ENCODE measurements at regions not wholly inside any gene's neighbourhood (a gene's known extent, or its start where the extent isn't known, plus 50 kb on each side); places are given as distances from the start of the nearest gene placed in this dataset.
"Not testable (repeated sequence)": the region's sequence is repeated elsewhere in the genome, so short reads cannot be mapped to it uniquely, and the experiment has no call there.

GRCh38 chr9:81103597-81104471, 585.5 kb downstream of the TLE1 start:
- no peak for DNase-seq

GRCh38 chr9:81097131-81097847, 592.1 kb downstream of the TLE1 start:
- DNase-seq, result no peak

GRCh38 chr9:81096625-81097024, 592.7 kb downstream of the TLE1 start:
- DNase-seq, result no peak

- DNase-seq, result no peak
Observed at GRCh38 chr9:81092057-81092456, 597.3 kb downstream of the TLE1 start.

GRCh38 chr9:81088341-81088740, 601.0 kb downstream of the TLE1 start:
- no peak for DNase-seq

- no peak for DNase-seq
Observed at GRCh38 chr9:81086416-81086815, 602.9 kb downstream of the TLE1 start.

- DNase-seq, result no peak
Observed at GRCh38 chr9:81083854-81084512, 605.4 kb downstream of the TLE1 start.

GRCh38 chr9:81083067-81083466, 606.3 kb downstream of the TLE1 start:
- DNase-seq, result peak; percentile 4

GRCh38 chr9:81082221-81082620, 607.1 kb downstream of the TLE1 start:
- no peak for DNase-seq

GRCh38 chr9:81080900-81081299, 608.4 kb downstream of the TLE1 start:
- DNase-seq, result no peak

GRCh38 chr9:81080185-81080584, 609.2 kb downstream of the TLE1 start:
- no peak for DNase-seq

- DNase-seq, result no peak
Observed at GRCh38 chr9:81079055-81079454, 610.3 kb downstream of the TLE1 start.

GRCh38 chr9:81078555-81078954, 610.8 kb downstream of the TLE1 start:
- DNase-seq, result no peak

- DNase-seq, result no peak
Observed at GRCh38 chr9:81077572-81077971, 611.8 kb downstream of the TLE1 start.

- DNase-seq, result no peak
Observed at GRCh38 chr9:81076131-81076530, 613.2 kb downstream of the TLE1 start.

GRCh38 chr9:81074221-81074620, 615.1 kb downstream of the TLE1 start:
- DNase-seq, result no peak

GRCh38 chr9:81073821-81074220, 615.5 kb downstream of the TLE1 start:
- DNase-seq, result no peak

GRCh38 chr9:81072758-81073157, 616.6 kb downstream of the TLE1 start:
- no peak for DNase-seq

- no peak for DNase-seq
Observed at GRCh38 chr9:81071108-81071507, 618.2 kb downstream of the TLE1 start.

GRCh38 chr9:81070689-81071088, 618.7 kb downstream of the TLE1 start:
- DNase-seq, result no peak

- no peak for DNase-seq
Observed at GRCh38 chr9:81069923-81070322, 619.4 kb downstream of the TLE1 start.

- no peak for DNase-seq
Observed at GRCh38 chr9:81069038-81069795, 620.1 kb downstream of the TLE1 start.

GRCh38 chr9:81062995-81063394, 626.4 kb downstream of the TLE1 start:
- not testable (repeated sequence) for DNase-seq
